ENCODE measurements at regions not wholly inside any gene's neighbourhood (a gene's known extent, or its start where the extent isn't known, plus 50 kb on each side); places are given as distances from the start of the nearest gene placed in this dataset.

DNA sequence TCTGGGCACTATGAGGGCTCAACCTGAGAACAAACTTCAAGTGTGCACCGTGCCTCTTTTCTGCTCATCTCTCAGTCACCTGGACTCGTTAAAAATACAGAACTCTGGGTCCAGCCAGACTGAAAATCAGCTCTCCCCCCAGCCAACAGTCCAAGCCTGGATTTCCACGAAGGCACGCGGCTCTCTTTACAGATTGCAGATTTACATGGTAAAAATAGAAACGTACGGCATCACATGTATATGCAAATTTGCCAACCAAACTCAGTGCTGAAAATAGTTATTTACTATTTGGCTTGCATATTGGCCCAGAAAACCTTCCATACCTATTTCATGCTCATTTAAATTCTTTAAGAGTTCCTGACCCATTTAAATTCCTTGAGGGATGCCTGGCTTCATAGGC, 315.8 kb downstream of the MAF start:
- TF ChIP-seq, protein P1, sequence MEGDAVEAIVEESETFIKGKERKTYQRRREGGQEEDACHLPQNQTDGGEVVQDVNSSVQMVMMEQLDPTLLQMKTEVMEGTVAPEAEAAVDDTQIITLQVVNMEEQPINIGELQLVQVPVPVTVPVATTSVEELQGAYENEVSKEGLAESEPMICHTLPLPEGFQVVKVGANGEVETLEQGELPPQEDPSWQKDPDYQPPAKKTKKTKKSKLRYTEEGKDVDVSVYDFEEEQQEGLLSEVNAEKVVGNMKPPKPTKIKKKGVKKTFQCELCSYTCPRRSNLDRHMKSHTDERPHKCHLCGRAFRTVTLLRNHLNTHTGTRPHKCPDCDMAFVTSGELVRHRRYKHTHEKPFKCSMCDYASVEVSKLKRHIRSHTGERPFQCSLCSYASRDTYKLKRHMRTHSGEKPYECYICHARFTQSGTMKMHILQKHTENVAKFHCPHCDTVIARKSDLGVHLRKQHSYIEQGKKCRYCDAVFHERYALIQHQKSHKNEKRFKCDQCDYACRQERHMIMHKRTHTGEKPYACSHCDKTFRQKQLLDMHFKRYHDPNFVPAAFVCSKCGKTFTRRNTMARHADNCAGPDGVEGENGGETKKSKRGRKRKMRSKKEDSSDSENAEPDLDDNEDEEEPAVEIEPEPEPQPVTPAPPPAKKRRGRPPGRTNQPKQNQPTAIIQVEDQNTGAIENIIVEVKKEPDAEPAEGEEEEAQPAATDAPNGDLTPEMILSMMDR (IDR thresholded peaks at IDR 0.05; ENCODE audit: insufficient read depth, low read depth, low read length), result no peak
- no peak for TF ChIP-seq EZH2 (IDR thresholded peaks at IDR 0.05; ENCODE audit: insufficient read depth, low read length)
